ENCODE measurements at regions not wholly inside any gene's neighbourhood (a gene's known extent, or its start where the extent isn't known, plus 50 kb on each side); places are given as distances from the start of the nearest gene placed in this dataset.

- no peak for DNase-seq (ENCODE audit: low read depth in 2 of 3, low spot score in 2 of 3)
Observed at GRCh38 chr3:21357241-21357640, 393.8 kb downstream of the ZNF385D start.

DNA sequence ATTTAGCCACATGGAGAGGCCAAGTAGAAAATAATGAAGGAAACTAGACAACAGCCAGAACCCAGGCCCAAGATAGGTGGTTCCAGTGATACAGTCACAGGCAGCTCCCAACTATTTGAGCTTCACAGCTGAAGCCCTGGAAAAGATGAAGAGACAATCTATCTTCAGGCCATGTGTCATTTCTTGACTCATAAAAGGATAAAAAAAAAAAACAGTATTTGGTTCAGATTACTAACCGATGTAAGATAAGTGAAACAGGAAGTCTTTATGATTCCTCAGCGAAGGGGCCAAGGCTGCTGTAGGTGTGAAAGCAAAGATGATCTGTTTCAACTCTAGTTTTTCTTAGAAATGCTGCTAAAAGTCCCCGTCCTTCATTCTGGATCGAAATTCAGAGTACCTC, 394.6 kb downstream of the ZNF385D start:
- no peak for DNase-seq (ENCODE audit: low read depth in 2 of 3, low spot score in 2 of 3)

DNA sequence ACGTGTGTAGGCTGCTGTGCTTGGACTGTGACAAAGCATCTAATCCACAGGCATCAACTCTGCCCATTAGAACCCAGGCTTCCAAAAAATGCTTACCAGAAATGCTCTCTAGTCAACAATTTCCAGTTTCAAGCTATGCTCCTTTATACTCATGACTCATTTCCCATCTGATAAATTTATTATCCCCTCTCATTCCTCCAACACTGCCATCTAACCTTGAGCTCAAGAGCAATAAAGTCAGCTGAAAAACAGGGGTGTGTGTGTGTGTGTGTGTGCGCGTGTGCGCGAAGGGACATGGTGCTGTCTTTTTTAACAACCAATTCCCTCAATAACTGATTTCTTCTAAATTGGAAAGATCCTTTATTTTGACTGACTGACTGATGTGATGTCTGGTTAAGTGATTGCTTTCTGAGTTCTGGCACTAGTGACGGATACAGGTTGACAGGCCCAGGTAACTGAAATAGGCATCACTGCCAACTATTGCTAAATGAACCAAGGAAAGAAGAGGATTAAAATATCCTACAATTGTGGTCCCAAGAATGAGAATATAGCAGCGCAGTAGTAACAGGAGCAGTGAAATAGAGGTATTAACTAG, 405.5 kb downstream of the ZNF385D start:
- no peak for DNase-seq (ENCODE audit: low read depth in 2 of 3, low spot score in 2 of 3)

DNA sequence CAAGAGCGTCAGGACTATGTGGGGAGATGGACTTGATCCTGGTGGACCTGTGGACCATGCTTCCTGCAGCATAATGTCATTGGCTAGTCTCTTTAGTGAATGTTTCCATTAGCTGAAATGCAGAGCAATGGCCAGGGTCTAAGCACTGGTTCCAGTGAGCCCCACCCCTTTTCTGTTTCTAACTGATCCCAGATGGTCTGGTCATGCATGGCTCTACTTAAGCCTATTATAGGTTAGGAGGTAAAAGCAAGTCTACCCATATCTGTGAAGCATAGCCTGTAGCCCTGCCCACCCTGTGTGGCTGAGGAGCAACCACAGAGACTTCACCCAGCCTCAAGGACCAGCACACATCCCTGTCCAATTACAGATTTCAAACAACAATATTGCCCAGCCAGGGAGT, 419.2 kb downstream of the ZNF385D start:
- DNase-seq (ENCODE audit: low read depth in 2 of 3, low spot score in 2 of 3): no peak

GRCh38 chr3:21331321-21331720, 419.7 kb downstream of the ZNF385D start:
- DNase-seq (ENCODE audit: low read depth in 2 of 3, low spot score in 2 of 3): no peak

- DNase-seq (ENCODE audit: low read depth in 2 of 3, low spot score in 2 of 3): peak in 2 of 3 donors; percentile 5 to 55
Observed at GRCh38 chr3:21330293-21330692, 420.7 kb downstream of the ZNF385D start.

- no peak for DNase-seq (ENCODE audit: low read depth in 2 of 3, low spot score in 2 of 3)
Observed at GRCh38 chr3:21328711-21329390, 422.2 kb downstream of the ZNF385D start.

DNA sequence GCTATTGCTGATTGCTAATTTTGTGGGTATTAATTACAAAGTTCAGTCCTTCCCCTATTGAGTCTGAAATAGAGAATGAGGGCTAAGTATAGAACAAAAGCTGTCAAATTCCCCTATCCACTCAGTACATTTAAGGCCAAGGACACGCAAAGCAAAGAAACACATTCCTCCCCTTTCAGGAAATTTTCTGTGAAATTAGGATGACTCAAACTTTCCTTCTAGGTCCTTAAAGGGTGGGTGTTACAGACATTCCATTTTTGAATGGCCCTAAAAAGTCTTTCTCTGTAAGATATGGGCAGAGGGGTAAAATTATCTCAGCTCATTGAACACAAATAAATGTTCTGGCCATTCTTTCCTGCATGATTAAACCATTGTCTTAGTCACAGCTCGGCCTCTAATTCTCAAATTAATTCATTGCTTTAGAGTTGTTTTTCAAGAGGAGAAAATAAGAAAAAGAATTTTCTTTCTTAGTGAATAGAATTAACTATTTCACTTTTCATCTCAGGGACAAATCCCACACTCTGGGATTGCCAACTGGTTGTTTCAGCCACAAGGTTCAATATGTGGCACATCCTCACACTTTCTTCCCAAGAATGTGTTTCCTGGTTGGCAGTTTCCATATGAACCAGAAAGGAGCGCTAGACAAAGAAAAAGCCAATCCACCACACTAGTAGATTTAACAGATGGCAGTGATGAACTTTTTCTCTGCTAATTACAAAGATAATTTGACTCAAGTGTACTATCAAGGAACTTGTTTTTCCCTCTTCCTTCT, 424.1 kb downstream of the ZNF385D start:
- DNase-seq (ENCODE audit: low read depth in 2 of 3, low spot score in 2 of 3): no peak

GRCh38 chr3:21314688-21315087, 436.3 kb downstream of the ZNF385D start:
- no peak for DNase-seq (ENCODE audit: low read depth in 2 of 3, low spot score in 2 of 3)

DNA sequence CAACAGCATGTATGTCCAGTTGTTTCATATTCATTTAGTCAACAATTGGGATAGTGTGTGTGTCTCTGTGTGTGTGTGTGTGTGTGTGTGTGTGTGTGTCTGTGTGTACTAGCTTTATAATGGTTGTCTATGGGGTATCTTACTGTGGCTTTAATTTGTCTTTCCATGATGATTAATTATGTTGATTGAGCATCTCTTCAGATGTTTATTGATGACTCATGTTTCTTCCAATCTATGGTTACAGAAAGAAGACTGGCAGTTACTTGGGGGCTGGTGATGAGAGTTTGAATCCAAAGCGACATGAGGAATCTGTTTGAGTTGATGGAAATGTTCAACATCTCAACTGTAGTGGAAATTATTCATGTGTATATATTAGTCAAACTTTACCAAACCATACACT, 440.1 kb downstream of the ZNF385D start:
- no peak for DNase-seq (ENCODE audit: low read depth in 2 of 3, low spot score in 2 of 3)

DNA sequence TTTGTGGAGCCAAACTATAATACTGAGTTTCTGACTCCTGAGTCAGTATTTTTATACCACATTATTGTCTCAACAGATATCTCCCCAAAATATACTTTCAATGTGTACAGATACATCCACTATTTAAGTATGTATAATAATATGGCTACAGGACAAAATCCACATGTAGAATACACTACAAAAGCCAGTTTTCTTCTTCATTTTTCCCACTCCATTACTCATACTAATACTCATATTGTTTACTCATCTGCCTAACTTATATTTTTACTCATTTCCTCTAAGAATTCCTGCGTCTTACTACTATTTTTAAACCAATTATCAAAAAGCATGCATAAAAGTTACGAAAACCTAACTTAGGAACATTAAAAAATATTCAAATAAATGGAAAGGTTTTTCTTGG, 440.8 kb downstream of the ZNF385D start:
- no peak for DNase-seq (ENCODE audit: low read depth in 2 of 3, low spot score in 2 of 3)

DNA sequence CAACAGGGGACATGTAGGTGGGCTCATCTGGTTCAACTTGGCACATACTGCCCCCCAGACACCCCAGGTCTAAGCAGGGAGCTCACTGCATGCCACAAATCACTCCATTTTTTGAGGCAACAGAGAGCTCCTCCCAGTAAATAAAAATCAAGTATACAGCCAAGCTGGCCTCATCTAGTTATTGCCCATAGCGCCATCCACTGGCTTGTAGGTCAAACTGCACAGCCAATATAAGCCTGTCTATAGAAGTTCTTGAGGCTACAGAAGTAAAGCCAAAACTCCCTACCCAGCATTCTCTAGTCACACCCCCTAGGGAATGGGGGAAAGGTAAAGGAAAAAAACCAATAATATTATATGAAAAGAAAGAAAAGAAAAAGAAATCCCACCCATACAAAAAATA, 453.7 kb downstream of the ZNF385D start:
- DNase-seq (ENCODE audit: low read depth in 2 of 3, low spot score in 2 of 3): no peak

GRCh38 chr3:21294768-21295167, 456.2 kb downstream of the ZNF385D start:
- DNase-seq (ENCODE audit: low read depth in 2 of 3, low spot score in 2 of 3): no peak

DNA sequence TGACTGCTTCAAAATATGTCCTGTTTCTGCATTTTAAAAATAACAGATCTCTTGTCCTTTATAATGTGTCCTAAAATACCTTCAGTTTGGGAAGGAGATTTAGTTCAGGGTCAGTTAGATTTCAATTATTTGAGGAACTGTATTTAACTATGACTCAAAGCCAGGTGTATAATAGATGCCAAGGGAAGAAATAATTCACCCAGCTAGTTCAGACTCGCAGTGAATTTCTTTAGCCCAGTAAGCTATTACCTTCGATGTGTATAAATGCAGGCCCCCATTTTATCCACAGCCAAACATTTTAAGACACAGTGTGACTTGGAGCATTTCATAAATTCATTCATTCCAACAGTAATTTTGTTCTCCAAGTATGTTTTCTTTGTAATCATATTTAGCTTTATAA, 458.0 kb downstream of the ZNF385D start:
- no peak for DNase-seq (ENCODE audit: low read depth in 2 of 3, low spot score in 2 of 3)

DNA sequence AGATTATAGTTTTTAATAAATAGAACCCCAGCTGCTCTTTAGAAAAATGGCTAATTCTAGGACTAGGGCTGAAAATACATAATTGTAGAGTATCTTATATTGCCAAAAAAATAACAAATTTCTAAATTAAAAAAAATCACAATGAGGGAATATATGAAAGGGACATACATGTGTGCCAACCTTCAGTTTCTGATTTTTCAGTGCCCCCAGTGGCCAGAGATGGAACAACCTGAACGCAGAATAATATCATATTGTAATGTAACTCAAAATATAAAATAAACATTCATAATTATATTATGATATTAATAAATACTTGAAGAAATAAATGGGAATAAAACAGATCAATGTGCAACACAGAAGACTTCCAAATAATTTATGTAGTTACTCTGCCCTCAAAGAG, 460.5 kb downstream of the ZNF385D start:
- DNase-seq (ENCODE audit: low read depth in 2 of 3, low spot score in 2 of 3): no peak

DNA sequence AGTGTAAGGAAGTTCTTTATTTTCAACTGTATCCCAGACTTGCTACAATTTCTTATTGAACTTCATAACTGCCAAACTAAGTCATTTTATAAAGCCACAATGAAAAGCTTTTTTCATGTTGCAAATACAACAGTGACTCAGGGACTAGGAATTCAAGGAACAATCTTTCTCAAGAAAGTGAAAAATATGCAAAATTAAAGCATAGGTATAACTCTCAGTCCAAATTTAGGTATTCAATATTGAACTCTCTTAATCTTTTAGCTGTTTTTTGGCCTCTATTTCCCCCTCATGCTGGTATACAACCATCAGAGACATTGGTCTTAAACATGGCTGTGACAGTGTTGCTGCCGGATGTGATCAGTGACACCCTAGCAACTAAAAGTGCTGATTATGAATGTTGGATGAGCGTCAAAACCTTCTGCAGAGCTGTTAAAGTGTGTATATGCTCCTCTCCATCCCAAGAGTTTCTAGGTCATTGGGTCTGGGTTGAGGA, 476.9 kb downstream of the ZNF385D start:
- DNase-seq (ENCODE audit: low read depth in 2 of 3, low spot score in 2 of 3): no peak

GRCh38 chr3:21273259-21274025, 477.6 kb downstream of the ZNF385D start:
- no peak for DNase-seq (ENCODE audit: low read depth in 2 of 3, low spot score in 2 of 3)

DNA sequence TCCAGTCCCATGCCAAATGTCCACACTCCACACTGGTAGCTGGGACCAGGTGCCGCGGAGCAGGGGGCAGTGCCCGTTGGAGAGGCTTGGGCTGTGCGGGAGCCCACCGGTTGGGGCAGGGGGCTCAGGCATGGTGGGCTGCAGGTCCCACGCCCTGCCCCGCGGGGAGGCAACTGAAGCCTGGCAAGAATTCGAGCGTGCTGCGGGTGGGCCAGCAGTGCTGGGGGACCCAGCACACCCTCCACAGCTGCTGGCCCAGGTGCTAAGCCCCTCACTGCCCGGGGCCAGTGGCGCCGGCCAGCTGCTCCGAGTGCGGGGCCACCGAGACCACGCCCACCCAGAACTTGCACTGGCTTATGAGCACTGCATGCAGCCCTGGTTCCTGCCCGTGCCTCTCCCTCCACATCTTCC, 479.4 kb downstream of the ZNF385D start:
- no peak for DNase-seq (ENCODE audit: low read depth in 2 of 3, low spot score in 2 of 3)

GRCh38 chr3:21269882-21270281, 481.1 kb downstream of the ZNF385D start:
- no peak for DNase-seq (ENCODE audit: low read depth in 2 of 3, low spot score in 2 of 3)

DNA sequence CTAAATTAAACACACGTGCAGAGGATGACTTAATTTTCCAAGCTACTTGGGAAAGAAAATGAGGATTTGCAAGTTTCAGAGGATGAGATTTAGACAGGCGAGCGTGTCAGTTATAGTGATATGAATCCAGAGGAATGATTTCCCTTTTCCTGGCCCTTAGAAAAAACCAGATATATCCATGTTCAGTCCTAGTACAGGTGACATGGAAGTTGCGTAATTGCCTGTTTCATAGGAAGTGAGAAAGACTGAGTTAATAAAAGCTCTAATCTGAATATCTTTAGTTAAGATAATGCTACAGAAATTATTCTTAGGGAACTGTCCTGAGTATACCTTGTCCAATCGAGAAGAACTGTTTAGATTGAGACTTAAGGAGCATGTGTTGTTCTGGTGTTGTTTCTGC, 490.5 kb downstream of the ZNF385D start:
- DNase-seq (ENCODE audit: low read depth in 2 of 3, low spot score in 2 of 3): no peak

GRCh38 chr3:21259896-21260295, 491.1 kb downstream of the ZNF385D start:
- DNase-seq (ENCODE audit: low read depth in 2 of 3, low spot score in 2 of 3): no peak

Measured in hematopoietic multipotent progenitor cell (in vitro differentiated cells).